Activated T-cell treated with anti-CD3 and anti-CD28 coated beads, Interleukin-2, amount 50 U/mL, for 48 hours (primary cell): ENCODE measurements at regions not wholly inside any gene's neighbourhood (a gene's known extent, or its start where the extent isn't known, plus 50 kb on each side); places are given as distances from the start of the nearest gene placed in this dataset.
"Not testable (repeated sequence)": the region's sequence is repeated elsewhere in the genome, so short reads cannot be mapped to it uniquely, and the experiment has no call there.

ENCODE experiments used
- DNase-seq, 2 experiments: peaks; one replicate each; pipeline ENCODE4 v3.0.0-alpha.2; 2020

GRCh38 chrX:150219374-150220185 is 143.5 kb upstream of the MAMLD1 start:
- peak in 1 of 2 experiments; percentile 22 for DNase-seq

GRCh38 chrX:150223176-150224015 is 139.7 kb upstream of the MAMLD1 start:
- DNase-seq: no peak

- DNase-seq: no peak
Measured at GRCh38 chrX:150224676-150225075, 138.4 kb upstream of the MAMLD1 start.

GRCh38 chrX:150225266-150225665 is 137.9 kb upstream of the MAMLD1 start:
- DNase-seq: no peak

- no peak for DNase-seq
Measured at GRCh38 chrX:150225756-150226155, 137.4 kb upstream of the MAMLD1 start.

GRCh38 chrX:150226223-150226965 is 136.7 kb upstream of the MAMLD1 start:
- no peak for DNase-seq

GRCh38 chrX:150227321-150227860 is 135.7 kb upstream of the MAMLD1 start:
- DNase-seq: no peak

- DNase-seq: no peak
Measured at GRCh38 chrX:150227873-150228410, 135.2 kb upstream of the MAMLD1 start.

- DNase-seq: no peak
Measured at GRCh38 chrX:150228431-150228830, 134.7 kb upstream of the MAMLD1 start.

- no peak for DNase-seq
Measured at GRCh38 chrX:150229030-150229429, 134.1 kb upstream of the MAMLD1 start.

GRCh38 chrX:150229481-150229880 is 133.6 kb upstream of the MAMLD1 start:
- no peak for DNase-seq

- DNase-seq: not testable (repeated sequence)
Measured at GRCh38 chrX:150230952-150231351, 132.2 kb upstream of the MAMLD1 start.

- DNase-seq: not testable (repeated sequence)
Measured at GRCh38 chrX:150231368-150231767, 131.7 kb upstream of the MAMLD1 start.

- DNase-seq: not testable (repeated sequence)
Measured at GRCh38 chrX:150232222-150232621, 130.9 kb upstream of the MAMLD1 start.

- DNase-seq: no peak
Measured at GRCh38 chrX:150234126-150234525, 129.0 kb upstream of the MAMLD1 start.

GRCh38 chrX:150236327-150236726 is 126.8 kb upstream of the MAMLD1 start:
- DNase-seq: no peak

- no peak for DNase-seq
Measured at GRCh38 chrX:150238632-150239382, 124.3 kb upstream of the MAMLD1 start.

- no peak for DNase-seq
Measured at GRCh38 chrX:150239946-150240642, 123.0 kb upstream of the MAMLD1 start.

GRCh38 chrX:150240643-150240970 is 122.5 kb upstream of the MAMLD1 start:
- DNase-seq: no peak

GRCh38 chrX:150253959-150254620 is 109.0 kb upstream of the MAMLD1 start:
- DNase-seq: no peak

- no peak for DNase-seq
Measured at GRCh38 chrX:150254909-150255308, 108.2 kb upstream of the MAMLD1 start.
